NCI-H1694 treated with DMSO at 0.1 percent for 48 hours (cell line): ENCODE measurements at regions not wholly inside any gene's neighbourhood (a gene's known extent, or its start where the extent isn't known, plus 50 kb on each side); places are given as distances from the start of the nearest gene placed in this dataset.

Source experiments
- DNase-seq: peaks from one replicate; lab custom pipeline; 2025; lab: John Stamatoyannopoulos, UW

- DNase-seq: no peak
Observed at GRCh38 chr1:14498839-14499238, 99.6 kb upstream of the KAZN start.

- DNase-seq: no peak
Observed at GRCh38 chr1:14499312-14500040, 99.0 kb upstream of the KAZN start.

GRCh38 chr1:14500041-14500440, 98.4 kb upstream of the KAZN start:
- no peak for DNase-seq

GRCh38 chr1:14500912-14501311, 97.6 kb upstream of the KAZN start:
- DNase-seq: no peak

GRCh38 chr1:14504517-14504916, 94.0 kb upstream of the KAZN start:
- no peak for DNase-seq

GRCh38 chr1:14506471-14507255, 91.8 kb upstream of the KAZN start:
- DNase-seq: no peak

GRCh38 chr1:14507262-14507661, 91.2 kb upstream of the KAZN start:
- no peak for DNase-seq

GRCh38 chr1:14508613-14509012, 89.9 kb upstream of the KAZN start:
- no peak for DNase-seq

- no peak for DNase-seq
Observed at GRCh38 chr1:14511166-14511680, 87.3 kb upstream of the KAZN start.

GRCh38 chr1:14511796-14512585, 86.5 kb upstream of the KAZN start:
- DNase-seq: no peak

GRCh38 chr1:14513111-14513510, 85.4 kb upstream of the KAZN start:
- no peak for DNase-seq

GRCh38 chr1:14514739-14515138, 83.7 kb upstream of the KAZN start:
- DNase-seq: no peak

GRCh38 chr1:14516974-14517840, 81.3 kb upstream of the KAZN start:
- no peak for DNase-seq

- no peak for DNase-seq
Observed at GRCh38 chr1:14517841-14518180, 80.7 kb upstream of the KAZN start.

- DNase-seq: no peak
Observed at GRCh38 chr1:14519976-14520375, 78.5 kb upstream of the KAZN start.

- no peak for DNase-seq
Observed at GRCh38 chr1:14520514-14521163, 77.8 kb upstream of the KAZN start.

GRCh38 chr1:14521622-14522021, 76.9 kb upstream of the KAZN start:
- no peak for DNase-seq

GRCh38 chr1:14522077-14522925, 76.2 kb upstream of the KAZN start:
- no peak for DNase-seq

GRCh38 chr1:14522926-14523241, 75.6 kb upstream of the KAZN start:
- no peak for DNase-seq
